NCI-H2196 (cell line): ENCODE measurements at regions not wholly inside any gene's neighbourhood (a gene's known extent, or its start where the extent isn't known, plus 50 kb on each side); places are given as distances from the start of the nearest gene placed in this dataset.
"Not testable (repeated sequence)": the region's sequence is repeated elsewhere in the genome, so short reads cannot be mapped to it uniquely, and the experiment has no call there.

Experiments used
- DNase-seq: peaks from one replicate; lab custom pipeline; 2025; ENCODE audit not compliant: unreplicated experiment; lab: John Stamatoyannopoulos, UW

GRCh38 chr7:82701949-82702348 lies 258.4 kb upstream of the CACNA2D1 start:
- DNase-seq = no peak

GRCh38 chr7:82700741-82701140 lies 257.2 kb upstream of the CACNA2D1 start:
- DNase-seq = peak; percentile 16

GRCh38 chr7:82699773-82700186 lies 256.2 kb upstream of the CACNA2D1 start:
- peak; percentile 61 for DNase-seq

GRCh38 chr7:82697897-82698296 lies 254.3 kb upstream of the CACNA2D1 start:
- DNase-seq = no peak

GRCh38 chr7:82696631-82697030 lies 253.1 kb upstream of the CACNA2D1 start:
- no peak for DNase-seq

GRCh38 chr7:82694022-82694421 lies 250.4 kb upstream of the CACNA2D1 start:
- DNase-seq = no peak

- no peak for DNase-seq
These were observed 247.4 kb upstream of the CACNA2D1 start for GRCh38 chr7:82690929-82691328.

GRCh38 chr7:82685214-82685613 lies 241.6 kb upstream of the CACNA2D1 start:
- DNase-seq = no peak

GRCh38 chr7:82678716-82679115 lies 235.1 kb upstream of the CACNA2D1 start:
- DNase-seq = no peak

GRCh38 chr7:82678259-82678658 lies 234.7 kb upstream of the CACNA2D1 start:
- DNase-seq = no peak

- DNase-seq = no peak
These were observed 233.9 kb upstream of the CACNA2D1 start for GRCh38 chr7:82677493-82677892.

GRCh38 chr7:82676777-82677463 lies 233.3 kb upstream of the CACNA2D1 start:
- DNase-seq = no peak

GRCh38 chr7:82675396-82675795 lies 231.8 kb upstream of the CACNA2D1 start:
- DNase-seq = no peak

- no peak for DNase-seq
These were observed 230.7 kb upstream of the CACNA2D1 start for GRCh38 chr7:82674268-82674667.

GRCh38 chr7:82672078-82672477 lies 228.5 kb upstream of the CACNA2D1 start:
- DNase-seq = no peak

GRCh38 chr7:82669141-82669540 lies 225.6 kb upstream of the CACNA2D1 start:
- DNase-seq = no peak

GRCh38 chr7:82668676-82669075 lies 225.1 kb upstream of the CACNA2D1 start:
- DNase-seq = no peak

GRCh38 chr7:82665966-82666507 lies 222.5 kb upstream of the CACNA2D1 start:
- DNase-seq = no peak

GRCh38 chr7:82655965-82656364 lies 212.4 kb upstream of the CACNA2D1 start:
- DNase-seq = no peak

- DNase-seq = not testable (repeated sequence)
These were observed 206.5 kb upstream of the CACNA2D1 start for GRCh38 chr7:82650095-82650494.

GRCh38 chr7:82633592-82633991 lies 190.0 kb upstream of the CACNA2D1 start:
- no peak for DNase-seq

- no peak for DNase-seq
These were observed 188.4 kb upstream of the CACNA2D1 start for GRCh38 chr7:82631998-82632397.

- no peak for DNase-seq
These were observed 186.0 kb upstream of the CACNA2D1 start for GRCh38 chr7:82629583-82629982.
